GM19397 (cell line): ENCODE measurements at regions not wholly inside any gene's neighbourhood (a gene's known extent, or its start where the extent isn't known, plus 50 kb on each side); places are given as distances from the start of the nearest gene placed in this dataset.
"Not testable (repeated sequence)": the region's sequence is repeated elsewhere in the genome, so short reads cannot be mapped to it uniquely, and the experiment has no call there.

Source experiments
- ATAC-seq: cut with Tn5 transposase; IDR thresholded peaks from one replicate; pipeline ENCODE4 v1.9.1; 2021; ENCODE audit warnings: mild to moderate bottlenecking, moderate library complexity; ENCODE audit not compliant: unreplicated experiment

- no peak for ATAC-seq
These were observed 732.2 kb downstream of the NR4A2 start for GRCh38 chr2:155600296-155600695.

DNA sequence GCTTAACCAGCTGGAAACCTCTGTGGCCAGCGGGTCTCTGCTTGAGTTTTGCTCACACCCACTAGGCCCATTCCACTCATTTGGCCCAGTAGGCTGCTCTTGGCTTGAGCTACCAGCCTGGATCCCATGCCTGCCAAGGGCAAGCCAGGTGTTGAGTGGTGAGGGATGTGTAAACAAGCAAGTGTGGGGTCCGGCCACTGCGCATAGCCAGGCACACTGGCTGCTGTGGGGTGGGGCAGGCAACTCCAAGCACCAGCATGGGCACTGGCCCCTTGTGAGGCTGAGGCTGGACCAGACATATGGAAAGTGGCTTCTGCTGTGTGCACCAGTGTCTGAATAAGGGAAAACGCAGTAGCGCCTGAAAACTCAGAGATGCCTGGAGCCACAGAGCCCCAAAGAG is 732.7 kb downstream of the NR4A2 start:
- no peak for ATAC-seq

DNA sequence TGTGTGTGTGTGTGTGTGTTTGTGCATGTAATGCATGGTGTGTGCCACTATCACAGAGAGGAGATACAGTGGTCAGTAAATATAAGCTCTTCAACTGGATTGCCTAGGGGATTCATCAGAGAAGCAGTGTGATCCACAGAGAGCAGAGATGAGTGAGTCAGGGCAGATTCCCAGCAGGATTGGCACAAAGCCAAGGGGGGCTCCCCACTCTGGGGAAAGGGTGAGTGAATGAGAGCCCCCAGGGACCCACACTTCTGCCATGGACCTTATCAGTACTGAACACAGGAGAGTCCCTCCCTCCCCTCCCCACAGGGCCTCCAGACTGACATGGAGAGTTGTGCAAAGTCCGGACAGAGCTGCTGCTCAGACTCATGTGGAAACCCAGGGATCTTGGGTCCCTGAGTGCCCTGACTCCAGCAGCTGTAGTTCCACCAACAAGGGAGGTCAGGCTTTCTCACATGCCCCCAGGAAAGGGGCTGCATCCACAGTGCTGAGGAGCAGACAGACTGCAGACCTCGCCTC is 748.8 kb downstream of the NR4A2 start:
- ATAC-seq = no peak

DNA sequence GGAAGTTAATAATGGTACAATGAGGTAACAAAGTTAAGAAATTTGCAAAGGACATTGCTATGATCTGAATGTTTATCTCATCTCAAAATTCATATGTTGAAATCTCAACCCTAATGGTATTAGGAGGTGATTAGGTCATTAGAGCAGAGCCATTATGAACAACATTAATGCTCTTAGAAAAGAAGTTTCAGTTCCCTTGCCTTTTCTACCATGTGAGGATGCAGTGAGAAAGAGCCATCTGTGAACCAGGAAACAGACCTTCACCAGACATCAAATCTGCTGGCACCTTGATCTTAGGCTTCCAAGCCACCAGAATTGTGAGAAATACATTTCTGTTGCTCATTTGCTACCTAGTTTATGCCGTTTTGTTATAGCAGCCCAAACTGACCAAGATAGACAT is 757.6 kb downstream of the NR4A2 start:
- ATAC-seq = no peak

GRCh38 chr2:155547571-155547970 is 785.0 kb downstream of the NR4A2 start:
- no peak for ATAC-seq

GRCh38 chr2:155546721-155547555 is 785.6 kb downstream of the NR4A2 start:
- ATAC-seq = no peak

- not testable (repeated sequence) for ATAC-seq
These were observed 793.5 kb downstream of the NR4A2 start for GRCh38 chr2:155539028-155539427.

- no peak for ATAC-seq
These were observed 804.5 kb downstream of the NR4A2 start for GRCh38 chr2:155528034-155528433.

GRCh38 chr2:155525199-155525598 is 807.3 kb downstream of the NR4A2 start:
- ATAC-seq = no peak

DNA sequence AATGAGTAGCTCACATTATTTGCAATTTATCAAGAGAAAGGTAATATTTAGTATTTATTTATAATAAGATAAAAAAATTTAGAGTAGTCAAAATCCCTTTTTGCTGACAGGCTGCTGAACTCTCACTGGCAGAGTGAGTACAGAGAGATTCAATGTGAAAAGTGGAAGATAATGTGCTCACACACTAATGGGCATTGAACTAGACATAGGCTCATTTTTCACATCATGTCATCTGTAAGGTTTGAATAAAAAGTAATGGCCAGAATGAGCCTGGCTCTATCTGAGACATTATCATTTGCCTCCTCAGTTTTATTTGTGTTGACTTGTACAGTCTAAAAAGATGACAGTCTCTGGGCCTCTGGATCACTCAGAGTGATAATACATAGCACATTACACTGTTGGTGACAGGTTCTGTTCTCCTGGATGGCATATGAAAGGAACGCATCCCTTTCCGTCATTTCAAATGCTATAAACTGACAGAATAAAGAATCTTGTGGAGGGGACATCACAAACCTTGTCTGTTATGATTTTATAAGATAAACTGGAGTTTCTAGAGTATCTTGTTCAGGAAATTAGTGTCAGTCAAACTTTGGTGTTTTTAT is 812.9 kb downstream of the NR4A2 start:
- no peak for ATAC-seq

DNA sequence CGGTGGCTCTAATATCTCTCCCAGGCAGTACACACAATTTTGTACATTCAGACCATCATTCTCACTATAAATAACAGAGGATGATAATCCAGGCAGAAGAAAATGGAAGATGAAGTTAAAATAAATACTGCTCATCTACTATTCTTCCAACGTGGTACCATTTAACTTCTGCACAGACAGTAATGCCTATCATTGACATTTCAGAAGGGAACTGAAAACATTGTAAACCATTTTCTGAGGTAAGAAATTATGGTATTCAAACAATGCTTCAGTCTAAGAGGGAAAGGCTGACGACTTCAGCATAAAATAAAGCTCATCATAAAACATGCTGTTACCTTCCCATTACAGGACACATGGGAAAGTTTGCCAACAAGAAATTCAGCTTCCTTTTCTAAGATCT is 814.4 kb downstream of the NR4A2 start:
- no peak for ATAC-seq

DNA sequence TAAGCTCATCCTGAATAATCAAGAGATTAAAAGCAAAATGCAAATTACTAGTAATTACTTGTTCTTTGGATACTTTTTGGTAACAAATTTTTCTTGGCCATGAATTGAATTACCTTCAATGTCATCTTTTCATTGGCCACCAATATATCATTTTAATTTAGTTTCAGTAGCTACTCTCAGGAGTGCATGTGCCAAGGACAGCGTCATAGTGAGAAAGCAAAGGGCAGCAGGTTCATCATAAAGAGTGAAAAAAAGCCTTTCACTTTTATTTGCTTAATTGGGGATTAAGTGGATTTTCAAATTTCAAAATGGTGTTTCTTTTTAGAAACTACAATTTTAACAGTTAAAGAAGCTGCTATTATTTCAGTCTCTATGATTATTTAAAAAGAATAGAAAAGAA is 815.2 kb downstream of the NR4A2 start:
- ATAC-seq = no peak

GRCh38 chr2:155513248-155513647 is 814.8 kb downstream of the KCNJ3 start:
- no peak for ATAC-seq

DNA sequence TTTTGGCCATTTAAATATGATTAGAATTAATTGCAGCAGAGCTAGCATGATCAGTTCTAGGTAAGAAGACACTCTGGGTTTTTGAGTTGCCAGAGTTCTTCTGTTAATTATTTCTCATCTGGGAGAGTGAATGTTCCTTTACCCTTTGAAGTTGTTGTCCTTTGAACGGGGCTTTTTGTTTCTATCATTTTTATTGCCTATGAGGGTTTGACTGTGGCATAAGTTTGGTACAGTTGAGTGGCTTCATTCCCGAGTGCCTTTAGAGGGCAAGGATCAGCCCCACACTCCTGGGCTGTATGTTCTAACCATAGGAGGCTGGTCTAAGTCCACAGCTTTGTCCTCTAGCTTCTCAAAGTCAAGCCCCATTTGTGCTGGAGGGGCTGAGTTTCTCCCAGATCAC is 804.3 kb downstream of the KCNJ3 start:
- no peak for ATAC-seq

DNA sequence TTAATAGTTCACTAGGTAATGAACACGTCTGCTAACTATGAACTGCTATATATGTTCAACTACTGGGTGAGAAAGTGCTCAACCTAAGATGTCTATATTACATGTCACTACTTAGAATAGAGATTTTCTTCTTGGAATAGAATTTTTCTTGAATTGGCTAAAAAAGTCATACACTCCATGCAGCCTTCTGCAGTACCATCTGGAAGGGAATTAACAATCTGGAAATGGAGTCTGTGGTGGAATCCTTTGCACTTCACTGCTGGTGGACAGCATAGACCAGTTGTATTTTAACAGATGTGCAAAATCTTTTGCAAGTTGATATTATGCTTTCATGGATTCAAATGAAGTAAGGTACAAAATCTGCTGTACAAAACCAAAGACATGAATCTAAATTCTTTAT is 799.6 kb downstream of the KCNJ3 start:
- no peak for ATAC-seq

- ATAC-seq = no peak
These were observed 796.2 kb downstream of the KCNJ3 start for GRCh38 chr2:155494744-155495143.

GRCh38 chr2:155485141-155485842 is 786.8 kb downstream of the KCNJ3 start:
- no peak for ATAC-seq

GRCh38 chr2:155481141-155481540 is 782.6 kb downstream of the KCNJ3 start:
- no peak for ATAC-seq

DNA sequence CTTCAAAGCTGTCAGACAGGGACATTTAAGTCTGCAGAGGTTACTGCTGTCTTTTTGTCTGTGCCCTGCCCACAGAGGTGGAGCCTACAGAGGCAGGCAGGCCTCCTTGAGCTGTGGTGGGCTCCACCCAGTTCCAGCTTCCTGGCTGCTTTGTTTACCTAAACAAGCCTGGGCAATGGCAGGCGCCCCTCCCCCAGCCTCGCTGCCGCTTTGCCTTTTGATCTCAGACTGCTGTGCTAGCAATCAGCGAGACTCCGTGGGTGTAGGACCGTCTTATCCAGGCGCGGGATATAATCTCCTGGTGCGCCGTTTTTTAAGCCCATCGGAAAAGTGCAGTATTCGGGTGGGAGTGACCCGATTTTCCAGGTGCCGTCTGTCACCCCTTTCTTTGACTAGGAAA is 773.5 kb downstream of the KCNJ3 start:
- not testable (repeated sequence) for ATAC-seq

DNA sequence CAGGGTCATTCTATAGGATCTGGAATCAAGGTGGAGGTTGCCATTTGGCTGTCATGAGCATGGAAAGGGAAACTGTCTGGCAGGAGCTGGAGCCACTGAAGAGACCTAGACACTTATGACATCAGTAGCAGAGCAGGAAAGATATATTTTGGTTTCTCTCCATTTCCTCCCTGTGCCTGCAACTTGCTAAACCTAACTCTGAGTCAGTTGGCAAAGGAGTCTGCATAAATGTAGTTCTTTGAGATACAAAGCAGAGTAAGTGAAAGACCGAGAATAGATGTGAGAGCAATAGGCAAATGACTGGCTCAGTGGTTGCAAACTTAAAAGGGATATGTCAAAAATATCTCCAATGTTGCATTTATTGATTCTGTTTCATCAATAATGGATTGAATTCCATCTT is 757.7 kb downstream of the KCNJ3 start:
- no peak for ATAC-seq

DNA sequence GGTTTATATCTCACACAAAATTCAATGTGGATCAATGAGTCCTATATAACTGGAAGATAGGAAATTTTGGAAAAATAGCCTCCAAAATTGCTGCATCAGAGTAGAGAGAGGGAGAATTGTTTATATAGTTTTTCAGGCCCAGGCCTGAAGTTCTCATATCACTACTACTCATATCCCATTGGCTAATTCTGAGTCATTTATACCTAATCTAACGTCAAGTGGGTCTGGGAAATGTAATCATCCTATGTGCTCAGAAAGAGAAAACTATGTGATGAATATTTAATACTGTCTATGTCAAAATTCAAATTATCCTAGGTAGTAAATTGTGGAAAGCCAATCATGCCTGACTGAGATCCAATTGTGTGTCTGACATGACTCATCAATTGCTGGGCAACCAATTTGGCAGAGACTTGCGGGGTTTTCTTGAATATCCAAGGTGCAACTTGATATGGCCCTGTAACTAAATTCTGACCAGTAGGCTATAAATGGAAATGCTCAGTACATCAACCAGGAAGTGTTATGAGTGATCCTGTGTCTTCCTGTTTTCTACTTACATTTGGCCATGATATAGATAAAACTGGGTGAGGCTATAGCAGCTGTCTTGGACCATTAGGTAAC is 744.4 kb downstream of the KCNJ3 start:
- ATAC-seq = no peak
